Heart left ventricle (tissue), 16 donors: ENCODE measurements at regions not wholly inside any gene's neighbourhood (a gene's known extent, or its start where the extent isn't known, plus 50 kb on each side); places are given as distances from the start of the nearest gene placed in this dataset.

Source experiments
- ATAC-seq, 4 donors: fragments of 200-7000 bp; cut with Tn5 transposase; one replicate each; pipeline ENCODE4 v1.9.1; 2020 to 2022; ENCODE audit warnings: moderate library complexity in 4 of 4, mild to moderate bottlenecking in 3 of 4, moderate number of reproducible peaks in 1 of 4
- DNase-seq, 5 donors: peaks; one replicate each; pipeline ENCODE4 v3.0.0-alpha.2; 2020
- H3K27ac ChIP-seq, 12 donors: fragments of 200-600 bp; sonication (generic) in 4 of 12; one replicate each; pipeline versions ENCODE4 v1.5.0 to v1.8.0; 2016 to 2022; ENCODE audit warnings: mild to moderate bottlenecking in 2 of 12
- H3K27me3 ChIP-seq, 9 donors: fragments of 200-600 bp; sonication (generic) in 2 of 9; one replicate each; pipeline versions ENCODE4 v1.5.1 to v1.8.0; 2016 to 2022; ENCODE audit warnings: mild to moderate bottlenecking in 3 of 9
- H3K36me3 ChIP-seq, 9 donors: fragments of 200-600 bp; sonication (generic) in 2 of 9; one replicate each; pipeline versions ENCODE4 v1.5.0 to v1.8.0; 2018 to 2022; ENCODE audit warnings: mild to moderate bottlenecking in 2 of 9
- H3K4me1 ChIP-seq, 12 donors: fragments of 200-600 bp; sonication (generic) in 4 of 12; one replicate each; pipeline versions ENCODE4 v1.5.0 to v1.8.0; 2016 to 2022; ENCODE audit warnings: mild to moderate bottlenecking in 3 of 12
- H3K4me3 ChIP-seq, 12 donors: fragments of 200-600 bp; sonication (generic) in 4 of 12; one replicate each; pipeline versions ENCODE4 v1.5.0 to v1.8.0; 2017 to 2022; ENCODE audit warnings: mild to moderate bottlenecking in 9 of 12, moderate library complexity in 4 of 12
- H3K9me3 ChIP-seq, 12 donors: fragments of 200-600 bp; sonication (generic) in 4 of 12; one replicate each; pipeline versions ENCODE4 v1.5.0 to v1.8.0; 2016 to 2022; ENCODE audit warnings: mild to moderate bottlenecking in 1 of 12
- CTCF ChIP-seq, 12 donors: fragments of 200-600 bp; sonication (generic) in 4 of 12; IDR thresholded peaks; one replicate each; pipeline versions ENCODE4 v1.5.0 to v1.8.0; 2018 to 2022; ENCODE audit warnings: antibody characterized with exemption in 12 of 12, mild to moderate bottlenecking in 5 of 12
- POLR2A ChIP-seq, 2 donors: fragments of 450-650 bp; IDR thresholded peaks; one replicate each; pipeline ENCODE4 v1.6.1; 2017; ENCODE audit warnings: antibody characterized with exemption in 2 of 2, mild to moderate bottlenecking in 2 of 2, moderate library complexity in 2 of 2
- WGBS, 4 donors: extraction: QIAGEN DNeasy Blood & Tissue Kit in 2 of 4; methylation state at CpG; one replicate each; pipeline versions ENCODE4 v1.1.5 to v1.1.7; 2013 to 2018; 5-methylcytosine and 5-hydroxymethylcytosine counted together
- intact Hi-C, 10 donors: fragments of 100-400 bp; cut with DNase I; formaldehyde crosslinking; loops; one replicate each; pipeline versions ENCODE4 v1.11.1 to v1.14.2; 2022
- donor health status: ischemic (EF 13 %, LVEDD 7.1; RV severe dilation, severe dysfunction).
- donor health status: healthy with polysubstance abuse.
- donor health status: DM: no; HTN: yes; CAD: no.
- donor health status: DM: no; HTN: no; CAD: no.
- donor health status: ischemic (EF 25% LVEDD 6.9; RV normal size, moderate dysfunction).
- donor health status: ischemic (EF 25% LVEDD 5.7; RV mildly dilated, moderate dysfunction).
- donor health status: healthy.
- donor health status: DM: yes; HTN: yes; CAD: no.
- donor health status: ischemic (EF 35%, LVEDD 5.7; RV mildly dilated, moderate dysfunction).
- donor health status: nonischemic (EF 11% LVEDD 7.7; RV severe dilation, severe dysfunction).
- donor health status: DM: yes; HTN: yes; CAD: no.
- donor health status: PGD.
- donor health status: ischemic (EF 29% LVEDD 5.4; RV normal size, mild dysfunction).
- donor health status: nonischemic (EF 23%, LVEDD 6.1; RV moderate dilation, normal function).

GRCh38 chr2:204234879-204235278 is 298.3 kb downstream of the ICOS start:
- Histone ChIP-seq H3K9me3 (no peaks in the 10 kb centered on the region), H3K36me3 (no peaks in the 10 kb centered on the region), H3K27me3 (no peaks in the 10 kb centered on the region), H3K4me3 (no peak overlapping the region), H3K27ac (no peak overlapping the region), H3K4me1 (no peaks in the 10 kb centered on the region)
- no peak for DNase-seq
- TF ChIP-seq CTCF (IDR thresholded peaks at IDR 0.05) (no peak), POLR2A (IDR thresholded peaks at IDR 0.05) (no peak)
- intact Hi-C loops = no loop called here
- no peak for ATAC-seq
- WGBS, 4 donors = 73 to 100% (median 87%) methylated on average over 4 of the region's 4 CpGs

GRCh38 chr2:204237416-204237815 is 300.9 kb downstream of the ICOS start:
- Histone ChIP-seq H3K27me3 (no peaks in the 10 kb centered on the region), H3K9me3 (no peaks in the 10 kb centered on the region), H3K27ac (no peak overlapping the region), H3K4me3 (no peak overlapping the region), H3K4me1 (no peaks in the 10 kb centered on the region), H3K36me3 (no peaks in the 10 kb centered on the region)
- 67 to 80% (median 74%) methylated on average over 4 of the region's 4 CpGs for WGBS, 4 donors
- TF ChIP-seq POLR2A (IDR thresholded peaks at IDR 0.05) (no peak), CTCF (IDR thresholded peaks at IDR 0.05) (no peak)
- no peak for ATAC-seq
- DNase-seq = no peak
- intact Hi-C loops = no loop called here

DNA sequence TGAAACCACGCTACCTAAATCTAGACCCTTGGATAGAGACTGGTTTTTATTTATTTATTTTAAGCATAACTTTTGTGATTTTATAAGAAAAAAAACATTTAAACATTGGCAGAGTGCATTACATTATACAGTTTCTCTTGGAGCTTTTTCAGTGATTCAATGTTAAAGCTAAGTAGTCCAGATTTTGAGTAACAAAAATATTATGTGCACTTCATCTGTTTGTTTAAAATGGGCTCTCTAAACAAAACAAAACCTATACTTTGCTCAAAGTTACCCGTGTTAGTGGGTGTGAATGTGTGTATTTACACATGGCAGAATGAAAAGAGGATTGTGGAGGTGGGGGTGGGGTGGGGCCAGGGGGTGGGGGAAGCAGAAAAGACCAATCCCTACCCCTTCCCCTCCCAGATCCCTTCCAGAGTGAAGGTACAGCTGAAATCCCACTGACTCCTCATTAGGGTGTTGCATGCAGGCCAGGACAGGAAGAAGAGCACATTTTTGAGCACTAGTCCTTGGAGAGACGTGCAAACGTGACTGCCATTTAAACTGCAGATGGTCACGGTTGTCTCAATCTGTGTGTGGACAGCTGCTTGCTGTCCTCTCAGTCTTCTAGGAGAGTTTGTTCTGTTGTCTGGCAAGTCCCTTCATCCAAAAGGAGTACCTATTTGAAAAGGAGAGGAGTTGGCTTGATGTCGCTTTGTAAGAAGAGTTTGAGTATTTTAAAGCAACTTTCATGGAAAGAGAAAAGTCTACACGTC is 303.0 kb downstream of the ICOS start:
- Histone ChIP-seq H3K27me3 (no peaks in the 10 kb centered on the region), H3K36me3 (no peaks in the 10 kb centered on the region), H3K27ac (no peak overlapping the region), H3K4me1 (no peaks in the 10 kb centered on the region), H3K4me3 (no peak overlapping the region), H3K9me3 (no peaks in the 10 kb centered on the region)
- intact Hi-C loops = no loop called here
- ATAC-seq (no peak), DNase-seq (no peak)
- WGBS, 4 donors = 60 to 79% (median 69%) methylated on average over 7 of the region's 7 CpGs
- TF ChIP-seq POLR2A (IDR thresholded peaks at IDR 0.05) (no peak), CTCF (IDR thresholded peaks at IDR 0.05) (no peak)

- TF ChIP-seq CTCF (IDR thresholded peaks at IDR 0.05) = no peak
- TF ChIP-seq POLR2A (IDR thresholded peaks at IDR 0.05) = no peak
- Histone ChIP-seq H3K36me3 (no peaks in the 10 kb centered on the region), H3K4me3 (no peak overlapping the region), H3K4me1 (no peaks in the 10 kb centered on the region), H3K27me3 (no peaks in the 10 kb centered on the region), H3K27ac (no peak overlapping the region), H3K9me3 (no peaks in the 10 kb centered on the region)
- intact Hi-C loops = no loop called here
- WGBS, 4 donors = 58 to 70% (median 60%) methylated on average over 2 of the region's 2 CpGs
- no peak for DNase-seq
- no peak for ATAC-seq
These were observed 304.3 kb upstream of the PARD3B start for GRCh38 chr2:204240961-204241360.
